ENCODE measurements at regions not wholly inside any gene's neighbourhood (a gene's known extent, or its start where the extent isn't known, plus 50 kb on each side); places are given as distances from the start of the nearest gene placed in this dataset.

- TF ChIP-seq CTCF (conservative IDR thresholded peaks at IDR 0.05 in 1 of 2, IDR thresholded peaks at IDR 0.05 in 1 of 2; ENCODE audit: low read depth in 1 of 2, low read length in 2 of 2) (no peak), EZH2 (IDR thresholded peaks at IDR 0.05; ENCODE audit: low read length, missing control alignments) (no peak)
Measured at GRCh38 chr2:196293751-196294515, 122.6 kb upstream of the STK17B start.
